H1 (cell line): ENCODE measurements at regions not wholly inside any gene's neighbourhood (a gene's known extent, or its start where the extent isn't known, plus 50 kb on each side); places are given as distances from the start of the nearest gene placed in this dataset.

Experiments used
- CTCF ChIA-PET: fragments of 300-600 bp; sonication (Branson Sonifier 250); formaldehyde crosslinking; loops from one replicate; lab custom pipeline; 2021; ENCODE audit not compliant: partially characterized antibody; lab: Charles Lee
- POLR2A ChIA-PET: fragments of 300-600 bp; sonication (Branson Sonifier 250); formaldehyde crosslinking; loops from one replicate; lab custom pipeline; 2021; ENCODE audit warnings: inconsistent platforms; ENCODE audit not compliant: partially characterized antibody; lab: Charles Lee
- DNase-seq, 2 experiments: peaks; one replicate each; pipeline versions ENCODE4 v3.0.0 to v3.0.0-alpha.2; 2010 to 2022; ENCODE audit warnings: low spot score in 2 of 2, low read depth in 1 of 2, mixed read lengths in 1 of 2
- FAIRE-seq: peaks from 2 replicates; lab custom pipeline; 2011; peaks lifted over from hg19 to GRCh38; lab: Jason Lieb, UNC
- H2AFZ ChIP-seq: 2 replicates; pipeline ENCODE4 v1.8.1; 2012; ENCODE audit warnings: low read length, inconsistent platforms
- H2AK5ac ChIP-seq: 2 replicates; pipeline ENCODE4 v1.6.1; 2013; ENCODE audit warnings: low read depth, low read length
- H2BK120ac ChIP-seq: replicated peaks from 2 replicates; pipeline ENCODE3; 2013; ENCODE audit warnings: low read depth, low read length, inconsistent platforms
- H2BK12ac ChIP-seq: 2 replicates; pipeline ENCODE4 v1.6.1; 2013; ENCODE audit warnings: low read depth, low read length
- H2BK15ac ChIP-seq: 2 replicates; pipeline ENCODE4 v1.6.1; 2013; ENCODE audit warnings: low read length
- H2BK20ac ChIP-seq: 2 replicates; pipeline ENCODE4 v1.6.1; 2013; ENCODE audit warnings: low read length
- H2BK5ac ChIP-seq: 2 replicates; pipeline ENCODE4 v1.6.1; 2013; ENCODE audit warnings: low read depth, low read length
- H3K14ac ChIP-seq: 2 replicates; pipeline ENCODE4 v1.6.1; 2013; ENCODE audit warnings: inconsistent platforms; ENCODE audit not compliant: insufficient read length
- H3K18ac ChIP-seq: 2 replicates; pipeline ENCODE4 v1.6.1; 2013; ENCODE audit warnings: low read length; ENCODE audit errors: extremely low read depth
- H3K23ac ChIP-seq: 2 replicates; pipeline ENCODE4 v1.6.1; 2013; ENCODE audit warnings: inconsistent platforms; ENCODE audit not compliant: insufficient read length
- H3K23me2 ChIP-seq: 2 replicates; pipeline ENCODE4 v1.6.1; 2013; ENCODE audit warnings: low read depth, low read length
- H3K27ac ChIP-seq: 2 replicates; pipeline ENCODE4 v1.6.1; 2011; ENCODE audit warnings: low read depth, low read length, inconsistent platforms
- H3K27me3 ChIP-seq, 4 experiments: replicated peaks in 1 of 4; 1 replicate in 1 of 4; 2 replicates in 3 of 4; pipeline versions ENCODE4 v1.6.1 to v1.8.1; 2011 to 2013; ENCODE audit warnings: low read length in 3 of 4, mild to moderate bottlenecking in 3 of 4, inconsistent platforms in 2 of 4, mixed read lengths in 2 of 4, moderate library complexity in 1 of 4; ENCODE audit not compliant: control insufficient read depth in 3 of 4, insufficient read depth in 3 of 4; ENCODE audit errors: extremely low read depth in 1 of 4
- H3K36me3 ChIP-seq, 4 experiments: 2 replicates each; pipeline versions ENCODE4 v1.6.1 to v1.8.1; 2011 to 2013; ENCODE audit warnings: mild to moderate bottlenecking in 4 of 4, low read length in 3 of 4, moderate library complexity in 2 of 4, control low read depth in 1 of 4, inconsistent platforms in 1 of 4; ENCODE audit not compliant: insufficient read depth in 4 of 4, control insufficient read depth in 2 of 4
- H3K4ac ChIP-seq: replicated peaks from 2 replicates; pipeline ENCODE3; 2013; ENCODE audit warnings: low read length, low read depth, mixed read lengths, inconsistent platforms; ENCODE audit not compliant: insufficient read length
- H3K4me1 ChIP-seq, 4 experiments: replicated peaks in 1 of 4; 1 replicate in 1 of 4; 2 replicates in 3 of 4; pipeline versions ENCODE4 v1.6.1 to v1.8.1; 2011 to 2013; ENCODE audit warnings: low read length in 3 of 4, inconsistent platforms in 2 of 4, mixed read lengths in 1 of 4; ENCODE audit not compliant: insufficient read depth in 4 of 4, control insufficient read depth in 3 of 4
- H3K4me2 ChIP-seq, 2 experiments: 2 replicates each; pipeline versions ENCODE4 v1.6.1 to v1.8.1; 2011 to 2013; ENCODE audit warnings: low read depth in 2 of 2, low read length in 2 of 2, control low read depth in 1 of 2, inconsistent platforms in 1 of 2, mild to moderate bottlenecking in 1 of 2; ENCODE audit not compliant: insufficient read depth in 1 of 2
- H3K4me3 ChIP-seq, 4 experiments: fragments of 200-600, 300-600 bp in 1 of 4; sonication (generic), shearing (Covaris generic), sonication (Bioruptor Twin) in 1 of 4; 2 replicates each; pipeline versions ENCODE4 v1.5.1 to v1.8.1; 2011 to 2016; ENCODE audit warnings: low read length in 4 of 4, low read depth in 3 of 4, control low read depth in 2 of 4, inconsistent platforms in 2 of 4, mild to moderate bottlenecking in 2 of 4, mixed read lengths in 1 of 4, moderate library complexity in 1 of 4; ENCODE audit not compliant: insufficient read depth in 2 of 4; ENCODE audit errors: extremely low read depth in 1 of 4
- H3K56ac ChIP-seq: replicated peaks from 2 replicates; pipeline ENCODE3; 2013; ENCODE audit warnings: low read depth, mild to moderate bottlenecking, mixed read lengths, low read length, inconsistent platforms; ENCODE audit not compliant: insufficient read length
- H3K79me1 ChIP-seq: 2 replicates; pipeline ENCODE4 v1.6.1; 2013; ENCODE audit warnings: low read depth, low read length, control low read depth
- H3K79me2 ChIP-seq, 2 experiments: 2 replicates each; pipeline versions ENCODE4 v1.6.1 to v1.8.1; 2012 to 2013; ENCODE audit warnings: low read length in 2 of 2, mild to moderate bottlenecking in 2 of 2, inconsistent platforms in 1 of 2; ENCODE audit not compliant: insufficient read depth in 2 of 2, control insufficient read depth in 1 of 2
- H3K9ac ChIP-seq, 4 experiments: replicated peaks in 1 of 4; 1 replicate in 1 of 4; 2 replicates in 3 of 4; pipeline versions ENCODE4 v1.6.1 to v1.8.1; 2011 to 2013; ENCODE audit warnings: low read depth in 3 of 4, low read length in 3 of 4, control low read depth in 2 of 4, mild to moderate bottlenecking in 2 of 4, moderate library complexity in 2 of 4, inconsistent platforms in 1 of 4; ENCODE audit errors: extremely low read depth in 1 of 4
- H3K9me3 ChIP-seq, 2 experiments: 2 replicates each; pipeline versions ENCODE4 v1.6.1 to v1.8.1; 2012 to 2013; ENCODE audit warnings: mild to moderate bottlenecking in 2 of 2, moderate library complexity in 2 of 2, control low read depth in 1 of 2, inconsistent platforms in 1 of 2, low read depth in 1 of 2, low read length in 1 of 2, mixed read lengths in 1 of 2; ENCODE audit not compliant: insufficient read depth in 2 of 2
- H4K20me1 ChIP-seq, 2 experiments: replicated peaks in 1 of 2; 2 replicates each; pipeline versions ENCODE3 to v1.8.1; 2011 to 2013; ENCODE audit warnings: inconsistent platforms in 2 of 2, low read length in 2 of 2, mild to moderate bottlenecking in 1 of 2; ENCODE audit not compliant: insufficient read depth in 2 of 2, control insufficient read depth in 1 of 2
- H4K5ac ChIP-seq: 2 replicates; pipeline ENCODE4 v1.6.1; 2013; ENCODE audit warnings: low read length, low read depth, mixed read lengths, inconsistent platforms; ENCODE audit not compliant: insufficient read length
- H4K8ac ChIP-seq: 2 replicates; pipeline ENCODE4 v1.8.0; 2013; ENCODE audit warnings: mild to moderate bottlenecking, moderate library complexity, low read length, inconsistent platforms; ENCODE audit not compliant: insufficient read depth; ENCODE audit errors: extremely low read depth
- H4K91ac ChIP-seq: replicated peaks from 2 replicates; pipeline ENCODE3; 2013; ENCODE audit warnings: low read length, mixed read lengths, inconsistent platforms; ENCODE audit not compliant: insufficient read length
- BCL11A ChIP-seq, 2 experiments: IDR thresholded peaks; one replicate each; pipeline ENCODE4 v1.6.1; 2011; ENCODE audit warnings: low read depth in 2 of 2, low read length in 2 of 2, mild to moderate bottlenecking in 2 of 2
- CTCF ChIP-seq, 3 experiments: IDR thresholded peaks; 1 replicate in 2 of 3; 2 replicates in 1 of 3; pipeline versions ENCODE4 v1.5.1 to v1.6.1; 2011; ENCODE audit warnings: low read length in 3 of 3, mild to moderate bottlenecking in 3 of 3, inconsistent platforms in 2 of 3, low read depth in 1 of 3, moderate library complexity in 1 of 3; ENCODE audit not compliant: insufficient read depth in 1 of 3; ENCODE audit errors: control extremely low read depth in 1 of 3
- FOSL1 ChIP-seq: IDR thresholded peaks from 2 replicates; pipeline ENCODE4 v1.6.1; 2011; ENCODE audit warnings: mild to moderate bottlenecking, low read depth, low read length, moderate library complexity; ENCODE audit not compliant: insufficient read depth
- HDAC6 ChIP-seq: IDR thresholded peaks from one replicate; pipeline ENCODE4 v1.7.1; 2012; ENCODE audit warnings: low read depth, mild to moderate bottlenecking, inconsistent platforms, low read length, moderate library complexity
- JUND ChIP-seq: IDR thresholded peaks from 2 replicates; pipeline ENCODE4 v1.6.1; 2011; ENCODE audit warnings: mild to moderate bottlenecking, improper control_type of control experiment, low read length
- MAFK ChIP-seq: IDR thresholded peaks from 2 replicates; pipeline ENCODE4 v1.6.1; 2012; ENCODE audit warnings: low read depth, mild to moderate bottlenecking, improper control_type of control experiment, low read length
- RFX5 ChIP-seq: IDR thresholded peaks from 2 replicates; pipeline ENCODE4 v1.6.1; 2011; ENCODE audit warnings: low read depth, low read length, improper control_type of control experiment, borderline replicate concordance
- SIN3A ChIP-seq, 2 experiments: IDR thresholded peaks in 1 of 2; conservative IDR thresholded peaks in 1 of 2; 2 replicates each; pipeline ENCODE4 v1.6.1; 2011 to 2012; ENCODE audit warnings: low read length in 2 of 2, improper control_type of control experiment in 1 of 2, low read depth in 1 of 2, mild to moderate bottlenecking in 1 of 2
- SRF ChIP-seq: IDR thresholded peaks from 2 replicates; pipeline ENCODE4 v1.6.1; 2011; ENCODE audit warnings: mild to moderate bottlenecking, low read depth, low read length, moderate library complexity
- TAF1 ChIP-seq: IDR thresholded peaks from 2 replicates; pipeline ENCODE4 v1.6.1; 2011; ENCODE audit warnings: mild to moderate bottlenecking, low read depth, low read length
- TCF12 ChIP-seq: IDR thresholded peaks from 2 replicates; pipeline ENCODE4 v1.6.1; 2011; ENCODE audit warnings: low read depth, mild to moderate bottlenecking, low read length
- WGBS, 2 experiments: shearing (Covaris generic) in 1 of 2; methylation state at CpG; one replicate each; pipeline versions ENCODE4 v1.1.6 to v1.1.7; 2013 to 2015; ENCODE audit warnings: low lambda C conversion rate in 2 of 2, mixed read lengths in 2 of 2, inconsistent platforms in 1 of 2, low coverage in 1 of 2, missing lambda C conversion rate in 1 of 2; ENCODE audit not compliant: insufficient replicate concordance in 2 of 2, insufficient coverage in 1 of 2, insufficient read length in 1 of 2; ENCODE audit errors: extremely low coverage in 1 of 2, missing lambda C conversion rate in 1 of 2; 5-methylcytosine and 5-hydroxymethylcytosine counted together

GRCh38 chr17:27381007-27381501 is 75.2 kb upstream of the KSR1 start:
- ChIA-PET CTCF (interaction anchor here (0.6 to 14.0 kb wide), 49 partner anchors 9 to 388 kb away, joined by 3 to 134 read pairs (median 4); partner anchors contain the start of gene KSR1), POLR2A (interaction anchor here (1.7 to 2.0 kb wide), 2 partner anchors 13 to 87 kb away, joined by 4 to 9 read pairs; partner anchors contain the start of gene WSB1)
- no peak overlapping the region for H3K23ac ChIP-seq
- no peak overlapping the region for H4K8ac ChIP-seq
- no peak overlapping the region for H4K91ac ChIP-seq
- H4K20me1 ChIP-seq = no peaks in the 10 kb centered on the region
- no peaks in the 10 kb centered on the region for H3K4me1 ChIP-seq
- no peaks in the 10 kb centered on the region for H3K9me3 ChIP-seq
- H3K27ac ChIP-seq = no peak overlapping the region
- H3K14ac ChIP-seq = no peak overlapping the region
- H3K56ac ChIP-seq = no peak overlapping the region
- WGBS, 2 experiments = 35% methylated on average over 22 of the region's 22 CpGs; no CpG with 5 or more reads in 1 of the 2 experiments
- H2BK20ac ChIP-seq = no peak overlapping the region
- H3K79me2 ChIP-seq = no peaks in the 10 kb centered on the region
- no peak overlapping the region for H3K4me3 ChIP-seq
- DNase-seq (peak; percentile 68 to 97), FAIRE-seq (no peak)
- no peaks in the 10 kb centered on the region for H3K36me3 ChIP-seq
- H3K18ac ChIP-seq = peak overlapping the region; percentile 51
- H3K4ac ChIP-seq = no peak overlapping the region
- no peaks in the 10 kb centered on the region for H3K79me1 ChIP-seq
- no peaks in the 10 kb centered on the region for H3K27me3 ChIP-seq
- peak overlapping the region; percentile 90; the same call in 1 of the 2 replicates for H2BK15ac ChIP-seq
- H3K23me2 ChIP-seq = no peaks in the 10 kb centered on the region
- peak overlapping the region; percentile 39; the same call in 1 of the 2 replicates for H2BK12ac ChIP-seq
- H2BK5ac ChIP-seq = peak overlapping the region; percentile 68; the same call in 1 of the 2 replicates
- no peak overlapping the region for H3K4me2 ChIP-seq
- H4K5ac ChIP-seq = no peak overlapping the region
- H2AFZ ChIP-seq = peak overlapping the region; percentile 90
- H2BK120ac ChIP-seq = no peak overlapping the region
- no peak overlapping the region for H2AK5ac ChIP-seq
- no peak overlapping the region for H3K9ac ChIP-seq
- TF ChIP-seq MAFK (peak; percentile 3; the same call in 1 of the 2 replicates), TAF1 (no peak), BCL11A (IDR thresholded peaks at IDR 0.05; ENCODE audit: low read depth in 2 of 2, low read length in 2 of 2) (no peak), TCF12 (0 out of 2 replicates have a peak, but pooled peaks have one; percentile 8), JUND (peak; percentile 77), SRF (no peak), SIN3A (conservative IDR thresholded peaks at IDR 0.05 in 1 of 2, IDR thresholded peaks at IDR 0.05 in 1 of 2; ENCODE audit: low read depth in 1 of 2, low read length in 2 of 2) (no peak), CTCF (IDR thresholded peaks at IDR 0.05; ENCODE audit: control extremely low read depth in 1 of 3, insufficient read depth in 1 of 3, low read depth in 1 of 3, low read length in 3 of 3) (peak; percentile 100), FOSL1 (no peak), RFX5 (no peak), HDAC6 (no peak)
